ENCODE measurements at regions not wholly inside any gene's neighbourhood (a gene's known extent, or its start where the extent isn't known, plus 50 kb on each side); places are given as distances from the start of the nearest gene placed in this dataset.

- Mint-ChIP-seq H3K9me3 (no peaks in the 10 kb centered on the region), H3K4me3 (no peak overlapping the region), H3K27me3 (peaks cover 0 to 4% (median 0%) of the 10 kb centered on the region in 3 donors), H3K36me3 (no peaks in the 10 kb centered on the region), H3K4me1 (peaks cover 0 to 6% (median 6%) of the 10 kb centered on the region in 3 donors), H3K27ac (peak overlapping the region in 1 of 6 donors; percentile 68)
- ATAC-seq (ENCODE audit: low read depth in 2 of 2), result no peak
- DNase-seq, result no peak
Observed at GRCh38 chr3:30245858-30246622, 360.4 kb upstream of the TGFBR2 start.

GRCh38 chr3:30248423-30248822, 358.0 kb upstream of the TGFBR2 start:
- H3K36me3 Mint-ChIP-seq, result peaks cover 0 to 5% of the 10 kb centered on the region in 2 donors
- H3K4me1 Mint-ChIP-seq, result peaks cover 0 to 6% (median 6%) of the 10 kb centered on the region in 3 donors
- DNase-seq, result no peak
- H3K4me3 Mint-ChIP-seq, result no peak overlapping the region
- H3K27ac Mint-ChIP-seq, result no peak overlapping the region
- peaks cover 0 to 2% (median 0%) of the 10 kb centered on the region in 7 donors for H3K9me3 Mint-ChIP-seq
- peak in 1 of 2 donors; percentile 36 for ATAC-seq (ENCODE audit: low read depth in 2 of 2)
- peaks cover 0 to 4% (median 0%) of the 10 kb centered on the region in 3 donors for H3K27me3 Mint-ChIP-seq

- H3K9me3 Mint-ChIP-seq, result peaks cover 0 to 2% (median 0%) of the 10 kb centered on the region in 7 donors
- H3K27ac Mint-ChIP-seq, result no peak overlapping the region
- DNase-seq (no peak), ATAC-seq (ENCODE audit: low read depth in 2 of 2) (no peak)
- H3K4me1 Mint-ChIP-seq, result peaks cover 0 to 6% (median 6%) of the 10 kb centered on the region in 3 donors
- peaks cover 0 to 5% of the 10 kb centered on the region in 2 donors for H3K36me3 Mint-ChIP-seq
- no peak overlapping the region for H3K4me3 Mint-ChIP-seq
- no peaks in the 10 kb centered on the region for H3K27me3 Mint-ChIP-seq
Observed at GRCh38 chr3:30252474-30252873, 353.9 kb upstream of the TGFBR2 start.

GRCh38 chr3:30253832-30254231, 352.6 kb upstream of the TGFBR2 start:
- no peaks in the 10 kb centered on the region for H3K4me1 Mint-ChIP-seq
- no peak for ATAC-seq (ENCODE audit: low read depth in 2 of 2)

GRCh38 chr3:30256474-30256873, 349.9 kb upstream of the TGFBR2 start:
- peaks cover 0 to 5% of the 10 kb centered on the region in 2 donors for H3K36me3 Mint-ChIP-seq
- no peak overlapping the region for H3K27ac Mint-ChIP-seq
- peaks cover 0 to 2% (median 0%) of the 10 kb centered on the region in 7 donors for H3K9me3 Mint-ChIP-seq
- ATAC-seq (ENCODE audit: low read depth in 2 of 2) (no peak), DNase-seq (no peak)
- no peaks in the 10 kb centered on the region for H3K27me3 Mint-ChIP-seq
- H3K4me3 Mint-ChIP-seq, result no peak overlapping the region
- H3K4me1 Mint-ChIP-seq, result no peaks in the 10 kb centered on the region

More at GRCh38 chr3:30253832-30254231, 352.6 kb upstream of the TGFBR2 start:
- Mint-ChIP-seq H3K4me3 (no peak overlapping the region), H3K27ac (no peak overlapping the region), H3K27me3 (no peaks in the 10 kb centered on the region), H3K36me3 (peaks cover 0 to 5% of the 10 kb centered on the region in 2 donors), H3K9me3 (peaks cover 0 to 2% (median 0%) of the 10 kb centered on the region in 7 donors)
- DNase-seq, result no peak

- no peak for ATAC-seq (ENCODE audit: low read depth in 2 of 2)
- H3K36me3 Mint-ChIP-seq, result no peaks in the 10 kb centered on the region
- no peaks in the 10 kb centered on the region for H3K27me3 Mint-ChIP-seq
- no peak overlapping the region for H3K4me3 Mint-ChIP-seq
- no peak for DNase-seq
- H3K27ac Mint-ChIP-seq, result no peak overlapping the region
- no peaks in the 10 kb centered on the region for H3K9me3 Mint-ChIP-seq
- peaks cover 10 to 13% (median 11%) of the 10 kb centered on the region in 3 donors for H3K4me1 Mint-ChIP-seq
Observed at GRCh38 chr3:30258426-30259392, 347.7 kb upstream of the TGFBR2 start.

GRCh38 chr3:30259730-30260129, 346.7 kb upstream of the TGFBR2 start:
- Mint-ChIP-seq H3K27ac (peak overlapping the region in 2 of 6 donors; percentile 36 to 81), H3K27me3 (no peaks in the 10 kb centered on the region), H3K4me3 (peak overlapping the region in 1 of 8 donors; percentile 26), H3K9me3 (peaks cover 0 to 7% (median 0%) of the 10 kb centered on the region in 7 donors), H3K36me3 (no peaks in the 10 kb centered on the region), H3K4me1 (peaks cover 15 to 20% (median 19%) of the 10 kb centered on the region in 3 donors)
- ATAC-seq (ENCODE audit: low read depth in 2 of 2) (no peak), DNase-seq (no peak)

- H3K4me3 Mint-ChIP-seq, result no peak overlapping the region
- peaks cover 15 to 28% (median 20%) of the 10 kb centered on the region in 3 donors for H3K4me1 Mint-ChIP-seq
- H3K27me3 Mint-ChIP-seq, result no peaks in the 10 kb centered on the region
- H3K9me3 Mint-ChIP-seq, result peaks cover 0 to 12% (median 1%) of the 10 kb centered on the region in 7 donors
- DNase-seq, result no peak
- no peak overlapping the region for H3K27ac Mint-ChIP-seq
- ATAC-seq (ENCODE audit: low read depth in 2 of 2), result no peak
- H3K36me3 Mint-ChIP-seq, result peaks cover 0 to 3% of the 10 kb centered on the region in 2 donors
Observed at GRCh38 chr3:30260762-30261161, 345.6 kb upstream of the TGFBR2 start.

- ATAC-seq (ENCODE audit: low read depth in 2 of 2) (peak in 1 of 2 donors; percentile 45), DNase-seq (no peak)
- Mint-ChIP-seq H3K9me3 (peaks cover 0 to 12% (median 1%) of the 10 kb centered on the region in 7 donors), H3K4me1 (peaks cover 15 to 30% (median 20%) of the 10 kb centered on the region in 3 donors), H3K4me3 (peak overlapping the region in 1 of 8 donors; percentile 78), H3K27me3 (no peaks in the 10 kb centered on the region), H3K36me3 (peaks cover 0 to 4% of the 10 kb centered on the region in 2 donors), H3K27ac (peak overlapping the region in 1 of 6 donors; percentile 89)
Observed at GRCh38 chr3:30263238-30263924, 343.0 kb upstream of the TGFBR2 start.

- peak overlapping the region in 2 of 8 donors; percentile 29 to 78 for H3K4me3 Mint-ChIP-seq
- peaks cover 0 to 4% of the 10 kb centered on the region in 2 donors for H3K36me3 Mint-ChIP-seq
- H3K9me3 Mint-ChIP-seq, result peaks cover 0 to 12% (median 1%) of the 10 kb centered on the region in 7 donors
- H3K27me3 Mint-ChIP-seq, result no peaks in the 10 kb centered on the region
- H3K4me1 Mint-ChIP-seq, result peaks cover 15 to 33% (median 20%) of the 10 kb centered on the region in 3 donors
- ATAC-seq (ENCODE audit: low read depth in 2 of 2) (no peak), DNase-seq (no peak)
- H3K27ac Mint-ChIP-seq, result peak overlapping the region in 3 of 6 donors; percentile 16 to 53 (median 33)
Observed at GRCh38 chr3:30263925-30264313, 342.5 kb upstream of the TGFBR2 start.

GRCh38 chr3:30266524-30266923, 339.9 kb upstream of the TGFBR2 start:
- H3K27ac Mint-ChIP-seq, result no peak overlapping the region
- no peak overlapping the region for H3K4me3 Mint-ChIP-seq
- DNase-seq (no peak), ATAC-seq (ENCODE audit: low read depth in 2 of 2) (no peak)
- peaks cover 21 to 44% (median 36%) of the 10 kb centered on the region in 3 donors for H3K4me1 Mint-ChIP-seq
- peaks cover 0 to 4% of the 10 kb centered on the region in 2 donors for H3K36me3 Mint-ChIP-seq
- no peaks in the 10 kb centered on the region for H3K27me3 Mint-ChIP-seq
- peaks cover 0 to 12% (median 1%) of the 10 kb centered on the region in 7 donors for H3K9me3 Mint-ChIP-seq

GRCh38 chr3:30268288-30268687, 338.1 kb upstream of the TGFBR2 start:
- ATAC-seq (ENCODE audit: low read depth in 2 of 2), result no peak
- Mint-ChIP-seq H3K4me1 (peaks cover 15 to 38% (median 27%) of the 10 kb centered on the region in 3 donors), H3K27ac (no peak overlapping the region), H3K27me3 (no peaks in the 10 kb centered on the region), H3K36me3 (peaks cover 0 to 4% of the 10 kb centered on the region in 2 donors), H3K4me3 (no peak overlapping the region), H3K9me3 (peaks cover 0 to 12% (median 1%) of the 10 kb centered on the region in 7 donors)
- DNase-seq, result no peak

All from naive B cell (primary cell).